ENCODE measurements at regions not wholly inside any gene's neighbourhood (a gene's known extent, or its start where the extent isn't known, plus 50 kb on each side); places are given as distances from the start of the nearest gene placed in this dataset.

DNA sequence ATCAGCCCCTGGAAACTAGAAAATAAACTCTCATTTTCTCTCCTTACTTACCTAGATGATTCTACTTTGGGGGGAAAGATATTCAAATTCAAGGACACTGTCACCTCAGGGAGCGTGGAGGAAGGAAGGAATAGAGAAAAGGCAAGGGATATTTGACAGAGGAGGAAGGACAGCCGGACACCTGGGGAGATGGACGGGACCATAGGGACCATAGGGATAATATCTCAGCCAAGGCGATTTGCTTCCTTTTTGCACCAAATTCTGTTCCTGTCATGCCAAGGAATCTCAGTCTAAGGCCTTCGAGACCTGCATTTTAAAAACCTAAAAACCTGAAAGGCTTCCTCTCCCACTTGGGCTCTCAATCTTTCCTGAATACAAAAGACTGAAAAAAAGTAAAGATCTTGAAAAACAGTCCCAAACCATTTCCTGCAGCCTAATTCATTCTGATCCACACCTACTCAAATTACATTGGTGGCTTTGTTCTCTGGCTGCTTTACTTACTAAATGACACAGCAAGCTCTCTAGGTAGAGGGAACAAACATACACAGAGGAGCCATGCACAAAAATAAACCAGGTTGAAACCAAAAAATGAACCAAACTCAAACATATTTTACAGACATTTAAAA, 73.9 kb upstream of the SLC24A5 start:
- no peak for DNase-seq (ENCODE audit: low read depth)

DNA sequence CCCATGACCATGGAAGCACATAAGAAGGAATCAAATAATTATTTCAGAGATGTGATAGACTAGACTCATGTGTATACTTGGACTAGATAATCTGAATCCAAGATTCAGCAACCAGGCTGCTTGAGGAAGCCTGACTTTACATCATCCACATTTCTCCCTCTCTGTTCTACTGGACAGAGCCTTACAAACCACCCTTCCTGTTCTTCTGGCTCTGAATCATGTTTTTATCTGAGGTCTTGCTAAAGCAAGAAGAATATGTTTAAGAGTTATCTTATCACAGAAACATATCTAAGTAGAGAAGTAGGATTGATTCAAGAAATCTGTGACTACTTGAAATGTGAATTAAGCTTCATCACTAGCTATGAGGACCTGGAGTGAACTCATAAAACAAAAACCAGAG, 71.1 kb upstream of the SLC24A5 start:
- DNase-seq (ENCODE audit: low read depth), result no peak

DNA sequence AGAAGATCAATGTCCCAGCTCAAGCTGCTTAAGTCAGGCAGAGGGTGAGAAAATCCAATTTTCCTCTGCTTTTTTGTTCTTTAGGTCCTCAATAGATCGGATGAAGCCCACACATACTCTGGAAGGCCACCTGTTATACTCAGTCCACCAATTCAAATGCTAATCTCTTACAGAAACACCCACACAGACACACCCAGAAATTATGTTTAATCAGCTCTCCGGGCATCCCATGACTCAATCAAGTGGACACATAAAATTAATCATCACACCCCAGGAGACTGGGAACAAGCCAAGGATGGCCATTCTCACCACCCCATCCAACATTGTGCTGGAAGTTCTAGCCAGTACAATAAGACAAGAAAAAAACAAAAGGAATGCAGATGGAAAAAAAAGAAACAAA, 67.8 kb upstream of the SLC24A5 start:
- DNase-seq (ENCODE audit: low read depth), result no peak

DNA sequence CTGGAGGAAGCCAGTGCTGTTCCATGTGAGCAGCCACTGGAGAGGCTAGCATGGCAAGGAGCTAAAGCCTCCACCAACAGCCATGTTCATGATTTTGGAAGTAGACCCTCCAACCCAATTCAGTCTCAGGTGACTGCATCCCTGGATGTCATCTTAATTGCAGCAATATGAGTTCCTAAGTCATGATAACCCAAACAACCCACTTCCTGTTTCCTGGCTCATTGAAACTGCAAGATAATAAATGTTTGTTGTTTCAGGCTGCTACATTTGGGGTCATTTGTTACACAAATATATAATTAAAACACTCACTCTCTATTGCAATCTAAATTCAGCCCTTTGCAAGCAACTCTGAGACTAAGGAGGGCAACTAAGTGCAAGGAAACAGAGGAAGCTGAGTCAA, 62.4 kb upstream of the SLC24A5 start:
- DNase-seq (ENCODE audit: low read depth), result no peak

DNA sequence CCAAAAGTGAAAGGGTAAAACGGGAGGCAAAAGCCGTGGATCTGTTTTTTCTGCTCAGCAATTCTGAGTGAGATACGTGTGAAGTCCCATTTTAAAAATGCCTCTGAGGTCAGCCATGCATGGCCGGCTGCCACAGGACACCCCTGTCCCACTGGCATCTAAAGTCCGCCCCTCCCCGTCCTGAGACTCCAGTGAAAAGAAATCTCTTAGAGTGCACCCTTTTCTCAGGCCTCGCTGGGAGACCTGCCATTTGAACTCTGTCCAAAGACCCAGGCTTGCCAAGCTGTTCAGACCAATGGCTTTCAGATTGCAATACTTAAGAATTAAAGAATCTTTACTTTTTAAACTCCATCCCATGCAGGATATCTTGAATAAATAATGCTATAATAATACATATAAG, 61.0 kb upstream of the SLC24A5 start:
- DNase-seq (ENCODE audit: low read depth), result no peak

DNA sequence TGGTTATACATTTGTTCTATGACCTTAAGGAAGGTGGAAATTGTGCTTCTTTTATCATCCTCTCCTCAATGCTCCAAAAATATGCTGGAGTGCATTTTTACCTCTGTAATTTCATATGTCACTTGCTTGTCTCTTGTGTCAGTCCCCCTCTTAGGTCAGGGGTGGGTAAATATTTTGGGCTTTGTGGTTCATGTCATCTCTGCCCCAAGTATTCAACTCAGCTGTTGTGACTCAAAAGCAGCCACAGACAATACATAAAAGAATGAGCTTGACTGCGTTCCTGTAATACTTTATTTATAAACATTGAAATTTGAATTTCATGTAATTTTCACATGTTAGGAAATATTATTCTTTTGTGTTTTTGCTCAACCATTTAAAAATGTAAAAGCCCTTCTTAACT, 60.4 kb upstream of the SLC24A5 start:
- no peak for DNase-seq (ENCODE audit: low read depth)

- DNase-seq (ENCODE audit: low read depth), result no peak
Measured at GRCh38 chr15:48061605-48062004, 59.2 kb upstream of the SLC24A5 start.

DNA sequence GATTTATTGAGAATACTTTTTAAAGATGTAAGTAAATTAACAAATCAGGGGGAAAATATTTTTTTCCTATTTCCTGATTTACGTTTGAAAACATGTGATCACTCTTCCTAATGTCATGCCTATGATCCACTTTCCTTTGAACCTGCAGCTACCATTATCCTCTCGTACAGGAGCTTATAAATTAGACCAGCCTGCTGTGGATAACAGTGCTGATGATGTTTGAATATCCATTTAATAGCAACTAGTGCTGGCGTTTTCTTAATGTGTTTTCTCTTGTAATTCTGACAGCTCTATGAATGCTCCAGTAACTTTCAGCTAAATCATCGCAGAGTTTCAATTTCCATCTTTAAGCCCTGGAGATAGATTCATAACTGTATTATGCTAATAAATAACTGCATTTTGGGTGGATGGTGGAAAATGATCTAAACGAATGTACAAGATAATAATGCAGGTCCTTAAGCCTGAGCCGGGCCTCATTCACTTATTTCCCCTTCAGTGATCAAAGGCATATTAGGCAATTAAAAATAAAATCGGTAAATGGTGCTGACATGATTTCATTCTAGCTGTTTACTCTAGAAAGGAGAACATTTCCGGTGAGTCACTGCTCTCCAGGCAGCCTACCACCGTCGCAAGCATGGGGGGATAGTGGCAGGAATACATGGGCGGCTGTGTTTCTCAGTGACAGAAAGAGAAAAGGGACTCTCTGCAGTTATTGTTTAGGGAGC, 58.5 kb upstream of the SLC24A5 start:
- no peak for DNase-seq (ENCODE audit: low read depth)

- DNase-seq (ENCODE audit: low read depth), result no peak
Measured at GRCh38 chr15:48063411-48063985, 57.3 kb upstream of the SLC24A5 start.

DNA sequence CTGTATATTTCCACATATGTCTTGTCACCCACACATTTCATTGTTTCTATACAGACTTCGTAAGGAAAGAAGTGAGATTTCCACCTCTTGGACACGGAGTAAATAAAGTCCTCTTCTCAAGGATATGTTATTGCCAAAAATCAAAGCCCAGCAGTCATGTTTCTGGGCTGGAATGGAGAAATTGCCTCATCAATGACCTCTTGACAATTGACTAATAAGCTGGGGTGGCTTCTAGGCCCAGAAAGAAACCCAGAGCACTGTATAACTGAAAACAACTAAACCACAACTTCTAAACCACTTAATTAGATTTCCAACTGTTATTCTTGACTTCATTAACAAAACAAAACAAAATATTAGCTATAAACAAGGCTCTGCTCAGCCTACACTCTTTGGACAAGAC, 56.4 kb upstream of the SLC24A5 start:
- no peak for DNase-seq (ENCODE audit: low read depth)

- DNase-seq (ENCODE audit: low read depth), result no peak
Measured at GRCh38 chr15:48066456-48066855, 54.3 kb upstream of the SLC24A5 start.
